HG03103 (cell line): ENCODE measurements at regions not wholly inside any gene's neighbourhood (a gene's known extent, or its start where the extent isn't known, plus 50 kb on each side); places are given as distances from the start of the nearest gene placed in this dataset.
"Not testable (repeated sequence)": the region's sequence is repeated elsewhere in the genome, so short reads cannot be mapped to it uniquely, and the experiment has no call there.

Experiments used
- ATAC-seq: cut with Tn5 transposase; IDR thresholded peaks from one replicate; pipeline ENCODE4 v1.9.1; 2021; ENCODE audit warnings: low read depth; ENCODE audit not compliant: unreplicated experiment

GRCh38 chr14:26319139-26319864 lies 278.5 kb downstream of the NOVA1 start:
- no peak for ATAC-seq

GRCh38 chr14:26304056-26304455 lies 293.8 kb downstream of the NOVA1 start:
- ATAC-seq = no peak

GRCh38 chr14:26293909-26294308 lies 303.9 kb downstream of the NOVA1 start:
- ATAC-seq = no peak

- ATAC-seq = no peak
Measured at GRCh38 chr14:26289891-26290486, 307.8 kb downstream of the NOVA1 start.

GRCh38 chr14:26286913-26287205 lies 311.0 kb downstream of the NOVA1 start:
- ATAC-seq = no peak

- no peak for ATAC-seq
Measured at GRCh38 chr14:26286081-26286912, 311.5 kb downstream of the NOVA1 start.

GRCh38 chr14:26282578-26282977 lies 315.3 kb downstream of the NOVA1 start:
- no peak for ATAC-seq

GRCh38 chr14:26282011-26282410 lies 315.8 kb downstream of the NOVA1 start:
- not testable (repeated sequence) for ATAC-seq

- no peak for ATAC-seq
Measured at GRCh38 chr14:26281280-26281998, 316.4 kb downstream of the NOVA1 start.

- no peak for ATAC-seq
Measured at GRCh38 chr14:26276757-26277156, 321.1 kb downstream of the NOVA1 start.

GRCh38 chr14:26265170-26265685 lies 332.6 kb downstream of the NOVA1 start:
- ATAC-seq = no peak

- no peak for ATAC-seq
Measured at GRCh38 chr14:26261368-26262122, 336.3 kb downstream of the NOVA1 start.

- ATAC-seq = no peak
Measured at GRCh38 chr14:26255213-26255612, 342.6 kb downstream of the NOVA1 start.

- ATAC-seq = no peak
Measured at GRCh38 chr14:26252176-26252575, 345.7 kb downstream of the NOVA1 start.

GRCh38 chr14:26233118-26233517 lies 364.7 kb downstream of the NOVA1 start:
- no peak for ATAC-seq

- no peak for ATAC-seq
Measured at GRCh38 chr14:26218861-26219260, 379.0 kb downstream of the NOVA1 start.

- no peak for ATAC-seq
Measured at GRCh38 chr14:26217778-26218177, 380.1 kb downstream of the NOVA1 start.

- no peak for ATAC-seq
Measured at GRCh38 chr14:26216786-26217185, 381.0 kb downstream of the NOVA1 start.

- no peak for ATAC-seq
Measured at GRCh38 chr14:26213846-26214575, 383.8 kb downstream of the NOVA1 start.
